ELF-1 (cell line): ENCODE measurements at regions not wholly inside any gene's neighbourhood (a gene's known extent, or its start where the extent isn't known, plus 50 kb on each side); places are given as distances from the start of the nearest gene placed in this dataset.

ENCODE experiments used
- DNase-seq: peaks from one replicate; pipeline ENCODE4 v3.0.0-alpha.2; 2016; ENCODE audit warnings: low read depth, low spot score

DNA sequence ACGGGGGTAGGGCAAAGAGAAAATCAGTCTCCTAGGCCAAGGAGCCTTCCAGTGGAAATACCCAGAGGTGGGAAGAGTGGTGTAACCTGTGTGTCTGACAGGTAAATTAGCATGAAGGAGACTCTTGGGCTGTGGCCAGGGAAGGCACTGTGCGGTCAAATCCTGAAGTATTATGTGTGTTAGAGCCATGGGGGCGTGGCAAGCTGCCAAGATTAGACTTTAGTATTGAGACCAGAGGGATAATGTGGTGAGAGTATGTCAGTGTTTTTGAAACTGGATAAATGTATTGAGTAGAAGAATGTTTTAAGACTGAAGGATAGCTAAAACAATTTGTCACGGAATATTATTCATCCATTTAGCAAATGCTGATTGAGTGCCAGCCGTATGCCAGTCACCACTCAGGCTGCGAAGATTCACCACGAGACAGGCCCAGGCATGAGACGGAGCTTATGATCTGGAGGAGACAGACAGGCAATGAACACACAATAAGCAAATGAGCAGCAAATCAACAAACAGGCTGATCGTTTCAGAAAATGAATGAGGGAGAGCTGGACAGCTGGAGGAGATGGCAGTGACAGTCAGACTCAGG is 445.9 kb downstream of the MCTP2 start:
- DNase-seq, result no peak

DNA sequence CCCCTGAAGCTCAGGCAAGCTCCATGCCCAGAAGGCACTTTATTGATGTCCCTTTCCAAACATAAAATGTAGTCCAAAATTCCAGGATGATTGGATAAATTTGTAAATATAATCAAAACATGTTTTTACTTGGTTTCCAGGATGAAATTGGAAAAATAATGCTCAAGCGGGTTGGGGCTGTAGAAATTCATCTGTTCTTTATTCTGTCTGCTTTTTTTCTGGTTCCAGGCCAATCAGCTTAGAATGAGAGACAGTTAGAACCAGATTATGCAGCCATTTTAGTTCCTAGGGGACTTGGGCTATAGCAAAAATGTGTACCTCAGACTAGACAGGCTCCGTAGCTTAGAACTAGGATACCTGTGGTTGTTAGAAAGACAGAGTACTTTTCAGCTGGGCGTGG is 450.8 kb downstream of the MCTP2 start:
- no peak for DNase-seq

- DNase-seq, result no peak
Measured at GRCh38 chr15:94683902-94684301, 452.5 kb downstream of the MCTP2 start.

DNA sequence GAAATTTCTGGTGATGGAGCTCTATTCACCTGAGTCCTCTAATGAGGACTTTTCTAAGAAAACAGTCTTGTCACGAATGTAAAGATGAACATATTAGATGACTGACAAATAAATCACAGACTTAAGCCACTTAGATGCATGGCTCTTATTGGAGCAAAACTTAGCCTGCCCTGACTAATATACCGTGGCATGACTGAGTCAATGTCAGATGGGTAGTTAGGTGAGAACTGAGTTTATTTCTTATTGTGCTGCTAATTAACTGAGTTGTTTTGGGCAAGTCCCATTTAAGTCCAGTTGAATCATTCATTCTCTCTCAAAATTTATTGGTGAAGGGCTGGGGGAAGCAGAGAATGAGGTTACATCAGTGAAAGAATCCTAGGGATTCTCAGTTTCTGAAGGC is 459.8 kb downstream of the MCTP2 start:
- DNase-seq, result no peak

DNA sequence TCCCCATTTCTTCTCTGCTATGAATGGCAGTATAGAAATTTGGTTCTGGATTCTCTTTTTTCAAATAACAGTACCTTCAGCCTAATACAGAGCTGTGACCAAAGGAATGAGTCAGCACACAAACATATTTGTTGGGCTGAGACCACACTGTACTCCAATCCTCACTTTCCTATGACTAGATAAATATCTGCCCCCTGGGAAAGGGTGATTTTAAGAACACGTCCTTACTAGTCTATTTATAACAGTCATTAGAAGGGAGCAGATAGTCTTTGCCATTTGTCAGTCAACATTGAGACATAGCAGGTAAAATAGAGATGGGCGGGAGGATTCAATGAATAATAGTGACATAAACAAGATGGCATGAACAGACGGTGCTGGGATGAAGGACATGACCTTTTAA is 461.3 kb downstream of the MCTP2 start:
- DNase-seq, result no peak

- DNase-seq, result no peak
Measured at GRCh38 chr15:94700211-94700610, 468.9 kb downstream of the MCTP2 start.

DNA sequence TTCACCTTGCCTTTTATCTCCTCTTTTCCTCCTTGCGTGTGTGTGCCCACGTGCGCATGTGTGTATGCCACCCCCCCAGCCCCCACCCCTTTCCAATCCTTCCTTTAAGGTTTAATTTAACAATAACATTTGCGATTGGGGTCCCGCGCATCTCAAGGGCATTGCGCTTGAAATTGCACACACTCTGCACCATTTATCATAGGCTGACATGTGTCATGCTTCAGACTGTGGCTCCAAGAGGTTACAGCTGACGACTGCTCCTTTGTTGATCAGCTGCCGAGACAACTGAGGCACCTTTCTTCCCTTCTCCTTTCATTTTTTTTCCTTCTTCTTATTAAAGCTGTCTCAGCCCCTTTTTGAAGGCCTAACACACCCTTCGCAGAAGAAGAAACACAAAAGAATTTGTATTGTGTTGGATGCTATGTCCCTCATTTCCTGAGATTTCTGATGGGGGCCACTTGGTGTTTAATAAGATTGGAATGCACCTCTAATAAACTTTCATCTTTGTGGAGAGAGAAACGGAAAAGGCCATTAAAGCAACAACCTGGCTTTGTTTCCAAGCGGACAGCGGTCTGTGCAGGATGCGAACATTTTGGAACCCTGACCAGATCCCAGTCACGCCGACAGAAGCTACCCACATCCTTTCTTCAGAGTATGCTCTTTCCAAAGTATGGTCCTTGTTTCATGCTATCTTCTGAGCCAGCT is 470.1 kb downstream of the MCTP2 start:
- DNase-seq, result no peak

GRCh38 chr15:94703596-94703995 is 472.2 kb downstream of the MCTP2 start:
- DNase-seq, result no peak

- DNase-seq, result no peak
Measured at GRCh38 chr15:94704421-94704820, 473.1 kb downstream of the MCTP2 start.

GRCh38 chr15:94704946-94705345 is 473.6 kb downstream of the MCTP2 start:
- no peak for DNase-seq

GRCh38 chr15:94709319-94709718 is 478.0 kb downstream of the MCTP2 start:
- no peak for DNase-seq

DNA sequence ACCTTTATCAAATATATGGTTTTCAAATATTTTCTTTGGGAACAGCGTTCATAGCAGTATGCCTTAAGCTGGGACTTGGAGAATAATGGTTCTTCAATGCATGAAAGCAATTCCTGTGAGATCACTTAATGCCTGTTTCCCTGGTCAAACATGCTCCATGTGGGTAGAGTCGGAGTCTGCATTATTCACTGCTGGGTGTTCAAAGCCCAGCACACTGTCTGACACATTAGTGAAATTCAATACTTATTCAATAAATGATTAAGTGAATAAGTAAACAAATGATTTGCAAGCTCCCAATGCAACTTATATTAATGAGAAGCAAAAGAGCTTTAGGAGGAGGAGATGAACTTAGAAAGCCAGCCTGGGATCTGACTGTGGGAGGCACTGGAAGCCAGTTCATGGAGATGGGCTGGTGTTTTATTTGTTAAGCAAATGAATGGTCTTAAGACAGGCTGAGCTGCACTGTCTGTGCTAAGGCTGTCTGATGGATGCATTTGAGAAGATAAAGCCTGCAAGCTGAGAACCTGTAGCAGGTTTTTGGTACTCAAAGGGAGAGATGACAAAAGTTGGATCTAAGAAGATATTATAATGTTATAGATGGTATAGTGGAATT is 490.8 kb downstream of the MCTP2 start:
- DNase-seq, result peak; percentile 19

DNA sequence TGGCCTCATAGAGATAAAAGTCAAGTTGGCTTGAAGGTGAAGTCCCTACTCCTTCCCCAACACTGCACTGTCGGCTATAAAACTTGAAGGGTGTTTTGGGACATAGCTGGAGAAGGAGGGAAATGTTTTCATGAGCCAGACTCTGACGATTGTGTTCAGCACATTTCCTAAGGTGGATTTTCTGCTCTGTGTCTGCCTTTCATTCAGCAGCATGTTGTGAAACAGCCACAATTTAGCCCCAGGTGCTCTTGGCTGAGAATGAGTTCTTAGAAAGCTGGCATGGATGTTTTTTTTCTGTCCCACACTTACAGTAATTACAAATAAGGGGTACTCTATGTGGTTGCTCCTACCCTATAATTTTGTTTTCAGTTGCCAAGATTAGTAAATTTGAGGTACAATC is 492.4 kb downstream of the MCTP2 start:
- DNase-seq, result peak; percentile 15

GRCh38 chr15:94731286-94731685 is 499.9 kb downstream of the MCTP2 start:
- no peak for DNase-seq

DNA sequence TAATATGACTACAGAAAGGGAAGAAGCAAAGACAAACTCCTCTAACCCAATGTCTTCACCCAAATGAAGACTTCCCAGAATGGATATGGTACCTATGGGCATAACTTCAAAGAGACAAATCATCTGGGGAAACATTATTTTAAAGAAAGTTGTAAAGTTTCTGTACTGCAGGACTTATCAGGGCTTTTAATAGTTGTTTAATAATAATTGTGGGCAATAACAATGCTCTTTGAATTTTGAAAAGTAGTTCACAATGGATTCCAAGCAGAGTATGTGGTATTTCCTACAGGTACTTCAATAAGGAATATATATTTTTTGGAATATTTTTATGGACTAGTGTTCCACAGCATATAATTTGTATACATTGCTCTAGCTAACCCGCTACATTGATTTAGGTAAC is 503.1 kb downstream of the MCTP2 start:
- DNase-seq, result no peak

- DNase-seq, result no peak
Measured at GRCh38 chr15:94736236-94736635, 504.9 kb downstream of the MCTP2 start.

DNA sequence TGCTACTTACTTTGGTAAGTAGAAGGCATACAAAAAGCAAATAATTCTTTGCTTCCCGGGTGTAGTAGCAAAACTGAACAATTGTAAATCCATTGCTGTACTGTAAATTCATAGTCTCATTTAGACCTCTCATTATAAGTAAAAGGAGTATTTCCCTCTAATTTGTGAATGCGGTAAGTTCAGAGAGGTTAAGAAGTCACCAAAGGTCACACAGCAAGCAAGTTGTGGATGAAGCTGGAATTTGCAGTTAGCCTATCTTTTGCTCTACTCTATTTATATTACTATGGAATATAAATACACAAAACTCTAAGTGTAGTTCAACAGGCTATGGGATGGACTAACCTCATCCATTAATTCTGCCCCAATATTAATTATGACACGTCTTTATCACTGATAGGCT is 508.3 kb downstream of the MCTP2 start:
- no peak for DNase-seq

DNA sequence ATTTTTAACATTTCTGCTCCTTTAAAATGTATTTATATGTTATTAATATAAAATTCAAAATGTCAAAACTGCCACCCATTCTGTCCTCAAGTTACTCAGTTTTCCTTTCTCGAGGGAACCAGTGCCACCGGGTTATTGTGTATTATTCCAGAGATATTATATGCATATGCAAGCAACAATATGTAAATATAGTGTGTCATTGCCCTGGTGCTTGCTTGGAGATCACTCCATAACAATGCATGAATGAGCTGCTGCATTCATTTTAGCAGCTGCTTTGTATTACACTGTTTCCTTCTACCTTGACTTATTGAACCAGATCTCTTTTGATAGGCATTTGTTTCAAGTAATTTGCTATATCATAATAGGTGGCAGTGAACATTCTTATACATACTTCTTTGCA is 509.1 kb downstream of the MCTP2 start:
- no peak for DNase-seq

GRCh38 chr15:94743668-94744067 is 512.3 kb downstream of the MCTP2 start:
- DNase-seq, result no peak

- no peak for DNase-seq
Measured at GRCh38 chr15:94744080-94744793, 512.9 kb downstream of the MCTP2 start.

- DNase-seq, result no peak
Measured at GRCh38 chr15:94745371-94745770, 514.0 kb downstream of the MCTP2 start.

- DNase-seq, result no peak
Measured at GRCh38 chr15:94747510-94747909, 516.1 kb downstream of the MCTP2 start.
